Kidney (tissue), 13 donors: ENCODE measurements at regions not wholly inside any gene's neighbourhood (a gene's known extent, or its start where the extent isn't known, plus 50 kb on each side); places are given as distances from the start of the nearest gene placed in this dataset.

Experiments used
- DNase-seq, 5 donors: peaks; one replicate each; pipeline ENCODE4 v3.0.0-alpha.2; 2013 to 2020
- FAIRE-seq: peaks from 2 replicates; lab custom pipeline; 2012; peaks lifted over from hg19 to GRCh38; lab: Jason Lieb, UNC
- H3K27ac ChIP-seq, 2 donors: one replicate each; pipeline ENCODE4 v1.7.0; 2013; ENCODE audit warnings: low read depth in 2 of 2, low read length in 2 of 2, inconsistent platforms in 1 of 2
- H3K27me3 ChIP-seq: one replicate; pipeline ENCODE4 v1.7.1; 2013; ENCODE audit warnings: low read length, inconsistent platforms; ENCODE audit not compliant: control insufficient read depth, insufficient read depth
- H3K36me3 ChIP-seq, 3 donors: one replicate each; pipeline versions ENCODE4 v1.7.0 to v1.7.1; 2013; ENCODE audit warnings: low read length in 3 of 3, control low read depth in 1 of 3, inconsistent platforms in 1 of 3; ENCODE audit not compliant: insufficient read depth in 3 of 3, control insufficient read depth in 2 of 3
- H3K4me1 ChIP-seq, 3 donors: one replicate each; pipeline versions ENCODE4 v1.7.0 to v1.7.1; 2013; ENCODE audit warnings: low read length in 3 of 3, inconsistent platforms in 1 of 3, low read depth in 1 of 3; ENCODE audit not compliant: control insufficient read depth in 2 of 3, insufficient read depth in 2 of 3
- H3K4me3 ChIP-seq, 3 donors: one replicate each; pipeline versions ENCODE4 v1.7.0 to v1.8.1; 2013; ENCODE audit warnings: low read length in 3 of 3, control low read depth in 1 of 3, inconsistent platforms in 1 of 3
- H3K9ac ChIP-seq, 3 donors: one replicate each; pipeline versions ENCODE4 v1.7.0 to v1.7.1; 2013; ENCODE audit warnings: low read length in 3 of 3, control low read depth in 1 of 3, inconsistent platforms in 1 of 3
- H3K9me3 ChIP-seq, 3 donors: one replicate each; pipeline versions ENCODE4 v1.7.0 to v1.7.1; 2013; ENCODE audit warnings: low read length in 3 of 3, control low read depth in 1 of 3, inconsistent platforms in 1 of 3; ENCODE audit not compliant: control insufficient read depth in 2 of 3, insufficient read depth in 1 of 3
- intact Hi-C: fragments of 100-400 bp; cut with DNase I; formaldehyde crosslinking; loops from one replicate; pipeline ENCODE4 v1.11.1; 2022
- TF ChIP-seq, protein P1 (sequence below): IDR thresholded peaks from 3 replicates; pipeline ENCODE4 v1.5.1; 2012; ENCODE audit warnings: mild to moderate bottlenecking, moderate library complexity, borderline replicate concordance; ENCODE audit not compliant: insufficient read depth; ENCODE audit errors: extremely low read depth
- donor health status: control.
- donor health status: control.
- donor health status: control.
- donor health status: control.
- donor health status: control.
- donor health status: DM: yes; HTN: yes; CAD: no.
- donor health status: Normal renal cell carcinoma (clear cell type).

DNA sequence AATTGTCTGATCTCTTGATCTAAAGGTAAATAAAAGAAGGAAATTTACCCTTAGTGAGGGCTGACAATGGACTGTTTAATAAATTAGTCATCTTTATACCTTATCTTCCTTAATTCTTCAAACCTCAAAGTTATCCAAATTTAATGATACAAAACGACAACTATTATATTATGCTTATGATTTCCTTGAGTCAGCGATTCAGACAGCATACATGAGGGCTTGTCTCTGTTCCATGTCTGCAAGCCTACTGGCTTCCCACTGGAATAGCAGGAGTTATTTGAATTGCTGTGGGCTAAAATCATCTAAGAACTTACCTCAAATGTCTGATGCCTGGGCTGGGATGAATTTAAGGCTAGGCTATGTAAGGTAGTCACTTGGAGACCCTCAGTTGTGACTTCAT lies 197.2 kb upstream of the MDGA2 start:
- Histone ChIP-seq H3K9me3 (no peaks in the 10 kb centered on the region), H3K4me1 (no peaks in the 10 kb centered on the region), H3K27ac (no peak overlapping the region), H3K36me3 (no peaks in the 10 kb centered on the region), H3K9ac (no peak overlapping the region), H3K27me3 (no peaks in the 10 kb centered on the region), H3K4me3 (no peak overlapping the region)
- TF ChIP-seq, protein P1, sequence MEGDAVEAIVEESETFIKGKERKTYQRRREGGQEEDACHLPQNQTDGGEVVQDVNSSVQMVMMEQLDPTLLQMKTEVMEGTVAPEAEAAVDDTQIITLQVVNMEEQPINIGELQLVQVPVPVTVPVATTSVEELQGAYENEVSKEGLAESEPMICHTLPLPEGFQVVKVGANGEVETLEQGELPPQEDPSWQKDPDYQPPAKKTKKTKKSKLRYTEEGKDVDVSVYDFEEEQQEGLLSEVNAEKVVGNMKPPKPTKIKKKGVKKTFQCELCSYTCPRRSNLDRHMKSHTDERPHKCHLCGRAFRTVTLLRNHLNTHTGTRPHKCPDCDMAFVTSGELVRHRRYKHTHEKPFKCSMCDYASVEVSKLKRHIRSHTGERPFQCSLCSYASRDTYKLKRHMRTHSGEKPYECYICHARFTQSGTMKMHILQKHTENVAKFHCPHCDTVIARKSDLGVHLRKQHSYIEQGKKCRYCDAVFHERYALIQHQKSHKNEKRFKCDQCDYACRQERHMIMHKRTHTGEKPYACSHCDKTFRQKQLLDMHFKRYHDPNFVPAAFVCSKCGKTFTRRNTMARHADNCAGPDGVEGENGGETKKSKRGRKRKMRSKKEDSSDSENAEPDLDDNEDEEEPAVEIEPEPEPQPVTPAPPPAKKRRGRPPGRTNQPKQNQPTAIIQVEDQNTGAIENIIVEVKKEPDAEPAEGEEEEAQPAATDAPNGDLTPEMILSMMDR = no peak
- intact Hi-C loops = no loop called here
- DNase-seq = no peak
- FAIRE-seq = no peak

DNA sequence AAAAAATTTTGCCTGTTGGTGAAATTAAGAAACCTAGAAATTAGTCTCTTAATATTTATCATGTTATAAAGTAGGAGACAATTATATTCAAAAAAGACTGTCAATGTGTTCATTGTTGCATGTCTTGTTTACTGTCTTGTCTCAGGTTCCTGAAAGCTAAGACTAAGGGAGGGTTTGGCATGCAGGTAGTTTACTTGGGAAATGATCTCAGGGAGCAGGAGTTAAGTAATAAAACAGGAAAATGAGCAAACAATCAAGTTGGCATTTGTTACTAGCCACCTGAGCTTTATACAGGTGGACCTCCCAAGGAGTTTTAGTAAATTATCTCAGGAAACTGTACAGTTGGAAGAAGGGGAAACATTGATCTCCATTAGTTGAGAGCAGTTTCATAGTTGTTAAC lies 188.0 kb upstream of the MDGA2 start:
- TF ChIP-seq, protein P1 = no peak
- H3K27me3 ChIP-seq = no peaks in the 10 kb centered on the region
- FAIRE-seq (no peak), DNase-seq (peak in 2 of 5 donors; percentile 9 to 15)
- no peaks in the 10 kb centered on the region for H3K36me3 ChIP-seq
- H3K4me1 ChIP-seq = no peaks in the 10 kb centered on the region
- no peak overlapping the region for H3K27ac ChIP-seq
- intact Hi-C loops = no loop called here
- H3K9ac ChIP-seq = no peak overlapping the region
- H3K4me3 ChIP-seq = no peak overlapping the region
- no peaks in the 10 kb centered on the region for H3K9me3 ChIP-seq

DNA sequence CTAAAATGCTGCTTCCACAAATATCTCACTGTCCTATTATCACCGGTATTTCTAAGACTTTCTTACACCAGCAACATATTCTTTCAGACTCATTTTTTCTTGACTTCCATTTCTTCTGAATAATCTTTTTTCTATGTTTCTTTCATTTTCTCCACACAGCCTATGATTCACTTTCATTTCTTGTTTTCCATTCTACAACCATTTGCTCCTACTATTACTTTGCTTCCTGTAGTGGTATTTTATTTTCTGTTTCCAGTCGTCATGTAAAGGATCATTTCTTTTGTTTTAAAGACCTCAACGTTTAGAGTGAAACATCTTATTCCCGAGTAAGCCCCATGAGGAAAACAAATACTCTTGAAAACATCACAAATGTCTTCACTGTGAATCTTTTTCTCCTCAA lies 182.2 kb upstream of the MDGA2 start:
- FAIRE-seq = no peak
- H3K4me3 ChIP-seq = no peak overlapping the region

More for the DNA sequence above, 182.2 kb upstream of the MDGA2 start:
- Histone ChIP-seq H3K27ac (no peak overlapping the region), H3K27me3 (no peaks in the 10 kb centered on the region), H3K36me3 (no peaks in the 10 kb centered on the region), H3K9ac (no peak overlapping the region), H3K9me3 (no peaks in the 10 kb centered on the region), H3K4me1 (no peaks in the 10 kb centered on the region)
- intact Hi-C loops = no loop called here
- no peak for DNase-seq
- TF ChIP-seq, protein P1 = no peak
